ENCODE measurements at regions not wholly inside any gene's neighbourhood (a gene's known extent, or its start where the extent isn't known, plus 50 kb on each side); places are given as distances from the start of the nearest gene placed in this dataset.

DNA sequence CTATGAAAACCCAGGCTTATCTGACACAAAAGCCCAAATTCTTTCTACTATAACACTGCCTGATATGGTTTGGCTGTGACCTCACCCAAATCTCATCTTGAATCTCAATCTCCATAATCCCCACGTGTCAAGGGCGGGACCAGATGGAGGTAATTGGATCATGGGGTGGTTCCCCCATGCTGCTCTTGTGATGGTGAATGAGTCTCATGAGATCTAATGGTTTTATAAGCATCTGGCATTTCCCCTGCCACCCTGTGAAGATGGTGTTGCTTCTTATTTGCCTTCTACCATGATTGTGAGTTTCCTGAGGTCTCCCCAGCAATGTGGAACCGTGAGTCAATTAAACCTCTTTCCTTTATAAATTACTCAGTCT, 123.3 kb upstream of the USP24 start:
- in situ Hi-C loops (cut with HindIII; ENCODE audit: extremely low pct_ligation_motif_present, low pct_unique_long_range_greater_than_20kb) (no loop called here), intact Hi-C loops (cut with micrococcal nuclease; ENCODE audit: unreplicated experiment) (loop anchor here (1.0 to 5.0 kb wide), 2 partner anchors 53 to 196 kb away; no protein-coding TSS in a partner anchor)
- H3K4me1 ChIP-seq (ENCODE audit: insufficient read depth, low read length) = peaks cover 8% of the 10 kb centered on the region
- no peak overlapping the region for H3K9ac ChIP-seq (ENCODE audit: insufficient read depth, low read depth, low read length)
- no peaks in the 10 kb centered on the region for H3K36me3 ChIP-seq (replicated peaks in 1 of 2; ENCODE audit: control insufficient read depth in 1 of 2, insufficient read depth in 2 of 2, low read length in 2 of 2)
- ATAC-seq = no peak
- H3K27ac ChIP-seq (ENCODE audit: extremely low read length, insufficient read depth, low read length) = no peak overlapping the region
- TF ChIP-seq RFXAP (CRISPR knock-in tag; IDR thresholded peaks at IDR 0.05; ENCODE audit: borderline replicate concordance) (no peak), CCDC6 (CRISPR knock-in tag; IDR thresholded peaks at IDR 0.05) (no peak), HNRNPL (IDR thresholded peaks at IDR 0.05; ENCODE audit: low read depth, low read length) (no peak), ZNF143 (CRISPR knock-in tag; IDR thresholded peaks at IDR 0.05) (no peak)
- TF ChIP-seq, protein P1, sequence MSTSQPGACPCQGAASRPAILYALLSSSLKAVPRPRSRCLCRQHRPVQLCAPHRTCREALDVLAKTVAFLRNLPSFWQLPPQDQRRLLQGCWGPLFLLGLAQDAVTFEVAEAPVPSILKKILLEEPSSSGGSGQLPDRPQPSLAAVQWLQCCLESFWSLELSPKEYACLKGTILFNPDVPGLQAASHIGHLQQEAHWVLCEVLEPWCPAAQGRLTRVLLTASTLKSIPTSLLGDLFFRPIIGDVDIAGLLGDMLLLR (CRISPR knock-in tag; IDR thresholded peaks at IDR 0.05) = no peak
- TF ChIP-seq, protein P2, sequence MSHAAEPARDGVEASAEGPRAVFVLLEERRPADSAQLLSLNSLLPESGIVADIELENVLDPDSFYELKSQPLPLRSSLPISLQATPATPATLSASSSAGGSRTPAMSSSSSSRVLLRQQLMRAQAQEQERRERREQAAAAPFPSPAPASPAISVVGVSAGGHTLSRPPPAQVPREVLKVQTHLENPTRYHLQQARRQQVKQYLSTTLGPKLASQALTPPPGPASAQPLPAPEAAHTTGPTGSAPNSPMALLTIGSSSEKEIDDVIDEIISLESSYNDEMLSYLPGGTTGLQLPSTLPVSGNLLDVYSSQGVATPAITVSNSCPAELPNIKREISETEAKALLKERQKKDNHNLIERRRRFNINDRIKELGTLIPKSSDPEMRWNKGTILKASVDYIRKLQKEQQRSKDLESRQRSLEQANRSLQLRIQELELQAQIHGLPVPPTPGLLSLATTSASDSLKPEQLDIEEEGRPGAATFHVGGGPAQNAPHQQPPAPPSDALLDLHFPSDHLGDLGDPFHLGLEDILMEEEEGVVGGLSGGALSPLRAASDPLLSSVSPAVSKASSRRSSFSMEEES (CRISPR knock-in tag; IDR thresholded peaks at IDR 0.05) = no peak
- WGBS (ENCODE audit: low lambda C conversion rate) = 21% methylated on average over 3 of the region's 3 CpGs
- CTCF ChIA-PET (ENCODE audit: low intra/inter-chr PET ratio, low total read pairs) = interaction anchor here (1.3 to 1.4 kb wide), 2 partner anchors 54 to 198 kb away, joined by 4 to 9 read pairs; no protein-coding TSS in a partner anchor
- no peaks in the 10 kb centered on the region for H4K20me1 ChIP-seq (ENCODE audit: insufficient read depth, low read length)
- peaks cover 0 to 11% of the 10 kb centered on the region in 2 experiments; a peak in 3 of 5 replicates for H3K27me3 ChIP-seq (ENCODE audit: control insufficient read depth in 1 of 2, insufficient read depth in 2 of 2, low read length in 2 of 2)
- no TSS peak for BruUV-seq (replicated peaks)
- POLR2A ChIA-PET = no interaction called here
- H3K79me2 ChIP-seq (ENCODE audit: insufficient read depth, low read length) = no peaks in the 10 kb centered on the region
- H3K9me3 ChIP-seq (ENCODE audit: low read length) = no peaks in the 10 kb centered on the region
- no peak for FAIRE-seq
- H3K4me2 ChIP-seq (ENCODE audit: low read depth, low read length) = no peak overlapping the region
- no peak for DNase-seq (ENCODE audit: low spot score)
- H2AFZ ChIP-seq (ENCODE audit: low read length) = no peak overlapping the region
- H3K4me3 ChIP-seq (replicated peaks in 1 of 3; ENCODE audit: insufficient read depth in 1 of 3, low read depth in 2 of 3, low read length in 3 of 3) = no peak overlapping the region
